Astrocyte (in vitro differentiated cells and primary cell): ENCODE measurements at regions not wholly inside any gene's neighbourhood (a gene's known extent, or its start where the extent isn't known, plus 50 kb on each side); places are given as distances from the start of the nearest gene placed in this dataset.

Experiments used
- EZH2 ChIP-seq: IDR thresholded peaks from 2 replicates; pipeline ENCODE4 v1.6.1; 2012; ENCODE audit warnings: mild to moderate bottlenecking, low read length, inconsistent platforms; ENCODE audit not compliant: insufficient read depth
- TF ChIP-seq, protein P1 (sequence below): IDR thresholded peaks from 2 replicates; pipeline ENCODE4 v1.5.1; 2011; ENCODE audit warnings: low read depth, mild to moderate bottlenecking, inconsistent platforms, low read length, moderate library complexity; ENCODE audit not compliant: insufficient read depth

DNA sequence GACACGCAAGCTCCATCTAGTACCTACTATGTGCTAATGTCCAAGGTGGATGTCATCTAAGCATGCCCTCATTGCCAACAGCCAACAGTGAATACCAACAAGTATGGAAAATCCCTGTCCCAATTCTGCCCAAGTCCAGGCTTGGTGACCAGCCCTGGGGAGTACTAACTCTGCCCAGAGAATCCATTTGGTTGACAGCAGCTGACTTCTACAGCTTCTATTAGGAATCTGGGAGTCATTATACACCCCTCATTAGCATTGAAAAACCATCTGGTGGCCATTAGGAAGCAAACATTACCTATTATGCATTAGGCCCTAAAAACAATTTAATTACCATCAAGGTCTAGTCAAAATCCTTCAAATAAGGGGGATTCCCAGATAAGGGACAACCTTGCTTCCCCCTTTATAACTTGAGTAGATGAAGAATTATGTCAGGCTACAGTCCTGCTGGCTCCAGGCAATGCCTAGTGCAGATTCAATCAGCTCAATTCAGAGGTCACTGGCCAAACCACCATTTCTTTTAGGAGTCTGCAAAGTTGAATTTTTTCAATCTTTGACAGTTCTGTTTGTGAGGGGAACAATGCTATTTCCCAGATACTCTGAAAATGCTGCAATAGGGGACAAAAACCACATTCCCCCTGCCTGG is 228.0 kb upstream of the LDB2 start:
- TF ChIP-seq, protein P1, sequence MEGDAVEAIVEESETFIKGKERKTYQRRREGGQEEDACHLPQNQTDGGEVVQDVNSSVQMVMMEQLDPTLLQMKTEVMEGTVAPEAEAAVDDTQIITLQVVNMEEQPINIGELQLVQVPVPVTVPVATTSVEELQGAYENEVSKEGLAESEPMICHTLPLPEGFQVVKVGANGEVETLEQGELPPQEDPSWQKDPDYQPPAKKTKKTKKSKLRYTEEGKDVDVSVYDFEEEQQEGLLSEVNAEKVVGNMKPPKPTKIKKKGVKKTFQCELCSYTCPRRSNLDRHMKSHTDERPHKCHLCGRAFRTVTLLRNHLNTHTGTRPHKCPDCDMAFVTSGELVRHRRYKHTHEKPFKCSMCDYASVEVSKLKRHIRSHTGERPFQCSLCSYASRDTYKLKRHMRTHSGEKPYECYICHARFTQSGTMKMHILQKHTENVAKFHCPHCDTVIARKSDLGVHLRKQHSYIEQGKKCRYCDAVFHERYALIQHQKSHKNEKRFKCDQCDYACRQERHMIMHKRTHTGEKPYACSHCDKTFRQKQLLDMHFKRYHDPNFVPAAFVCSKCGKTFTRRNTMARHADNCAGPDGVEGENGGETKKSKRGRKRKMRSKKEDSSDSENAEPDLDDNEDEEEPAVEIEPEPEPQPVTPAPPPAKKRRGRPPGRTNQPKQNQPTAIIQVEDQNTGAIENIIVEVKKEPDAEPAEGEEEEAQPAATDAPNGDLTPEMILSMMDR: no peak
- TF ChIP-seq EZH2: no peak
